IMR-90 (cell line): ENCODE measurements at regions not wholly inside any gene's neighbourhood (a gene's known extent, or its start where the extent isn't known, plus 50 kb on each side); places are given as distances from the start of the nearest gene placed in this dataset.
A peak's percentile ranks its signal among the peaks of the same experiment; 100 is the strongest.

Source experiments
- ATAC-seq: fragments of 200-7000 bp; cut with Tn5 transposase; 2 replicates; pipeline ENCODE4 v1.9.1; 2020; ENCODE audit warnings: low read depth, mild to moderate bottlenecking, moderate library complexity
- BruUV-seq: library from RNA; stranded (reverse); fragments of 400-500 nt; replicated peaks from 2 replicates; lab custom pipeline; 2021; lab: Mats Ljungman, UMichigan
- CTCF ChIA-PET: fragments of 300-600 bp; formaldehyde crosslinking; extraction: SDS; loops from one replicate; lab custom pipeline; 2021; ENCODE audit warnings: antibody characterized with exemption; lab: Yijun Ruan, JAX
- POLR2A ChIA-PET: fragments of 300-600 bp; sonication (Branson Sonifier 250); formaldehyde crosslinking; loops from one replicate; lab custom pipeline; 2022; ENCODE audit warnings: antibody characterized with exemption; ENCODE audit not compliant: unreplicated experiment; lab: Charles Lee
- DNase-seq: peaks from one replicate; pipeline ENCODE4 v3.0.0; 2013
- H2AFZ ChIP-seq: replicated peaks from 2 replicates; pipeline ENCODE3; 2013; ENCODE audit warnings: low read length, mild to moderate bottlenecking; ENCODE audit not compliant: poor library complexity
- H2AK5ac ChIP-seq: 2 replicates; pipeline ENCODE4 v1.6.1; 2013; ENCODE audit warnings: low read depth, low read length, inconsistent platforms
- H2AK9ac ChIP-seq: replicated peaks from 2 replicates; pipeline ENCODE3; 2013; ENCODE audit warnings: mild to moderate bottlenecking, low read depth, low read length, moderate library complexity; ENCODE audit not compliant: poor library complexity
- H2BK120ac ChIP-seq: 2 replicates; pipeline ENCODE4 v1.6.1; 2013; ENCODE audit warnings: low read depth, low read length, inconsistent platforms
- H2BK15ac ChIP-seq: 3 replicates; pipeline ENCODE4 v1.6.1; 2013; ENCODE audit warnings: low read depth, low read length, inconsistent platforms
- H2BK20ac ChIP-seq: 2 replicates; pipeline ENCODE4 v1.6.1; 2013; ENCODE audit warnings: low read depth, mild to moderate bottlenecking, inconsistent platforms, low read length, moderate library complexity
- H2BK5ac ChIP-seq: 2 replicates; pipeline ENCODE4 v1.6.1; 2013; ENCODE audit warnings: mild to moderate bottlenecking, low read depth, low read length, inconsistent platforms; ENCODE audit not compliant: poor library complexity, severe bottlenecking
- H3K14ac ChIP-seq: replicated peaks from 2 replicates; pipeline ENCODE4 v1.6.1; 2013; ENCODE audit warnings: low read depth, low read length, inconsistent platforms
- H3K18ac ChIP-seq: 2 replicates; pipeline ENCODE4 v1.6.1; 2013; ENCODE audit warnings: low read depth, low read length, control low read depth
- H3K23ac ChIP-seq: 2 replicates; pipeline ENCODE4 v1.6.1; 2013; ENCODE audit warnings: low read depth, low read length, inconsistent platforms
- H3K27ac ChIP-seq: 2 replicates; pipeline ENCODE4 v1.5.1; 2013; ENCODE audit warnings: mild to moderate bottlenecking, control low read depth, low read length; ENCODE audit not compliant: insufficient read depth
- H3K27me3 ChIP-seq: 2 replicates; pipeline ENCODE4 v1.6.1; 2013; ENCODE audit warnings: low read length; ENCODE audit not compliant: control insufficient read depth, insufficient read depth
- H3K36me3 ChIP-seq: 2 replicates; pipeline ENCODE4 v1.6.1; 2013; ENCODE audit warnings: low read length, mixed read lengths; ENCODE audit not compliant: control insufficient read depth, insufficient read depth
- H3K4ac ChIP-seq: 2 replicates; pipeline ENCODE4 v1.6.1; 2013; ENCODE audit warnings: low read depth, low read length, inconsistent platforms
- H3K4me1 ChIP-seq: 2 replicates; pipeline ENCODE4 v1.6.1; 2013; ENCODE audit warnings: low read length, mixed read lengths; ENCODE audit not compliant: control insufficient read depth, insufficient read depth
- H3K4me2 ChIP-seq: 2 replicates; pipeline ENCODE4 v1.6.1; 2013; ENCODE audit warnings: low read depth, mild to moderate bottlenecking, control low read depth, low read length, moderate library complexity
- H3K4me3 ChIP-seq: 2 replicates; pipeline ENCODE4 v1.5.1; 2013; ENCODE audit warnings: low read depth, mild to moderate bottlenecking, control low read depth, low read length, moderate library complexity; ENCODE audit not compliant: insufficient read depth
- H3K56ac ChIP-seq: 2 replicates; pipeline ENCODE4 v1.6.1; 2013; ENCODE audit warnings: low read length, inconsistent platforms; ENCODE audit not compliant: insufficient read depth; ENCODE audit errors: extremely low read depth
- H3K79me1 ChIP-seq, 2 experiments: 2 replicates each; pipeline ENCODE4 v1.6.1; 2013; ENCODE audit warnings: low read length in 2 of 2, inconsistent platforms in 1 of 2, low read depth in 1 of 2
- H3K9ac ChIP-seq: 2 replicates; pipeline ENCODE4 v1.6.1; 2013; ENCODE audit warnings: low read depth, low read length, control low read depth
- H3K9me1 ChIP-seq: 2 replicates; pipeline ENCODE4 v1.6.1; 2013; ENCODE audit warnings: low read length, inconsistent platforms; ENCODE audit not compliant: insufficient read depth
- H3K9me3 ChIP-seq: 2 replicates; pipeline ENCODE4 v1.6.1; 2013; ENCODE audit warnings: low read length; ENCODE audit not compliant: control insufficient read depth, insufficient read depth
- H4K20me1 ChIP-seq: 2 replicates; pipeline ENCODE4 v1.6.1; 2013; ENCODE audit warnings: low read length, inconsistent platforms; ENCODE audit not compliant: insufficient read depth
- H4K5ac ChIP-seq: 2 replicates; pipeline ENCODE4 v1.6.1; 2013; ENCODE audit warnings: mild to moderate bottlenecking, low read depth, low read length, control low read depth
- H4K8ac ChIP-seq, 2 experiments: 2 replicates each; pipeline ENCODE4 v1.6.1; 2013; ENCODE audit warnings: low read depth in 2 of 2, low read length in 2 of 2, control low read depth in 1 of 2, inconsistent platforms in 1 of 2
- H4K91ac ChIP-seq: 2 replicates; pipeline ENCODE4 v1.6.1; 2013; ENCODE audit warnings: low read depth, low read length, inconsistent platforms; ENCODE audit not compliant: insufficient read depth
- CEBPB ChIP-seq: IDR thresholded peaks from 2 replicates; pipeline ENCODE4 v1.6.1; 2012; ENCODE audit warnings: low read depth, low read length, improper control_type of control experiment
- CTCF ChIP-seq: conservative IDR thresholded peaks from 2 replicates; pipeline ENCODE4 v1.5.1; 2012; ENCODE audit warnings: mild to moderate bottlenecking, low read depth, low read length, improper control_type of control experiment
- MAFK ChIP-seq: IDR thresholded peaks from 2 replicates; pipeline ENCODE4 v1.6.1; 2012; ENCODE audit warnings: low read depth, low read length, improper control_type of control experiment
- MAZ ChIP-seq: IDR thresholded peaks from 2 replicates; pipeline ENCODE4 v1.6.1; 2012; ENCODE audit warnings: low read depth, mild to moderate bottlenecking, low read length, improper control_type of control experiment, moderate library complexity, borderline replicate concordance
- NFE2L2 ChIP-seq: fragments of 150-350 bp; IDR thresholded peaks from 2 replicates; pipeline ENCODE4 v1.6.1; 2016; ENCODE audit warnings: low read depth, mild to moderate bottlenecking, low read length
- RAD21 ChIP-seq: IDR thresholded peaks from 2 replicates; pipeline ENCODE4 v1.6.1; 2012; ENCODE audit warnings: low read length, improper control_type of control experiment
- SMC3 ChIP-seq: fragments of 150-350 bp; IDR thresholded peaks from 2 replicates; pipeline ENCODE4 v1.6.1; 2016; ENCODE audit warnings: low read depth, mild to moderate bottlenecking, antibody characterized with exemption, low read length, moderate library complexity
- WGBS, 2 experiments: methylation state at CpG; one replicate each; pipeline versions ENCODE4 v1.1.5 to v1.1.7; 2013; ENCODE audit warnings: missing lambda C conversion rate in 2 of 2; ENCODE audit not compliant: insufficient read length in 1 of 2; ENCODE audit errors: extremely low coverage in 2 of 2; 5-methylcytosine and 5-hydroxymethylcytosine counted together
- dilution Hi-C: fragments of 300-500 bp; cut with HindIII; formaldehyde crosslinking; loops from one replicate; pipeline ENCODE4 v1.14.3; 2018; ENCODE audit warnings: low sequenced_read_pairs; ENCODE audit not compliant: unreplicated experiment
- in situ Hi-C: fragments of 300-500 bp; cut with MboI; formaldehyde crosslinking; loops from 3 replicates; pipeline ENCODE4 v1.14.3; 2019; ENCODE audit warnings: low sequenced_read_pairs, inconsistent platforms, mixed read lengths
- intact Hi-C: fragments of 100-400 bp; cut with micrococcal nuclease; formaldehyde crosslinking; loops from 2 replicates; pipeline ENCODE4 v1.10.0; 2022

- no peaks in the 10 kb centered on the region for H3K79me1 ChIP-seq
- H3K18ac ChIP-seq: no peak overlapping the region
- H4K8ac ChIP-seq: no peak overlapping the region; a peak in 1 of 4 replicates
- H4K91ac ChIP-seq: no peak overlapping the region
- no peak overlapping the region for H2BK15ac ChIP-seq
- H2BK20ac ChIP-seq: no peak overlapping the region
- no CpG with 5 or more reads among the region's 15 CpGs for WGBS, 2 experiments
- H3K36me3 ChIP-seq: no peaks in the 10 kb centered on the region
- H2AK5ac ChIP-seq: no peak overlapping the region
- no TSS peak for BruUV-seq
- H3K4ac ChIP-seq: no peak overlapping the region
- intact Hi-C loops (no loop called here), in situ Hi-C loops (no loop called here), dilution Hi-C loops (no loop called here)
- ATAC-seq (peak; percentile 66), DNase-seq (peak; percentile 89)
- H4K20me1 ChIP-seq: no peaks in the 10 kb centered on the region
- no peak overlapping the region for H4K5ac ChIP-seq
- no peak overlapping the region for H2AK9ac ChIP-seq
- H2AFZ ChIP-seq: no peak overlapping the region
- H2BK120ac ChIP-seq: no peak overlapping the region
- H3K9me1 ChIP-seq: no peaks in the 10 kb centered on the region
- no peak overlapping the region for H3K56ac ChIP-seq
- no peak overlapping the region for H3K9ac ChIP-seq
- no peak overlapping the region for H3K27ac ChIP-seq
- peak overlapping the region; percentile 66 for H3K4me2 ChIP-seq
- H3K14ac ChIP-seq: no peak overlapping the region
- H3K4me3 ChIP-seq: peak overlapping the region; percentile 18; the same call in 1 of the 2 replicates
- H3K9me3 ChIP-seq: no peaks in the 10 kb centered on the region
- TF ChIP-seq CTCF (peak; percentile 72), NFE2L2 (no peak), MAFK (no peak), MAZ (peak; percentile 100), CEBPB (peak; percentile 65), SMC3 (peak; percentile 48; the same call in 1 of the 2 replicates), RAD21 (peak; percentile 78)
- 0 out of 2 replicates have a peak, but pooled peaks cover 1% of the 10 kb centered on the region for H3K27me3 ChIP-seq
- no peak overlapping the region for H2BK5ac ChIP-seq
- ChIA-PET POLR2A (no interaction called here), CTCF (no interaction called here)
- 0 out of 2 replicates have a peak, but pooled peaks cover 2% of the 10 kb centered on the region for H3K4me1 ChIP-seq
- no peak overlapping the region for H3K23ac ChIP-seq
Measured at GRCh38 chrX:131783555-131784308, 239.4 kb upstream of the STK26 start.
